ENCODE measurements at regions not wholly inside any gene's neighbourhood (a gene's known extent, or its start where the extent isn't known, plus 50 kb on each side); places are given as distances from the start of the nearest gene placed in this dataset.

DNA sequence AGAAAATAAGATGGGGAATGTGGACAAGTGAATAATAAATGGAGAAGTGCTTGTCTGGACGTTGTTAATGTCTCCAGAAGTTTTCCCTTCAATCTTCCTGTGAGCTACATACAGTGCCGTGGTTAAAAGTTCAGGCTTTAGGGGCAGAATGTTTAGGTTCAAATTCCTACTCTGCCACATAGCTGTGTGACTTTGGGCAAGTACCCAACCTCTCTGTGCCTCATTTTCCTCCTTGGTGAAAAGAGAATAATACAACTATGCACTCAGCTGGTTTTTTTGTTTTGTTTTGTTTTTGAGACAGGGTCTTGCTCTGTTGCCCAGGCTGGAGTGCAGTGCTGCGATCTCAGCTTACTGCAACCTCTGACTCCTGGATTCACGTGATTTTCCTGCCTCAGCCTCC is 143.5 kb downstream of the CHIC2 start:
- TF ChIP-seq POLR2A (IDR thresholded peaks at IDR 0.05; ENCODE audit: borderline replicate concordance, extremely low read depth, insufficient read depth, insufficient read length) (no peak), POLR2AphosphoS5 (IDR thresholded peaks at IDR 0.05; ENCODE audit: low read depth, low read length) (no peak), CEBPB (IDR thresholded peaks at IDR 0.05; ENCODE audit: low read depth) (no peak)

Data from HCT116 (cell line).